SIG-M5 treated with dmso at 0.1 percent for 504 hours (cell line): ENCODE measurements at regions not wholly inside any gene's neighbourhood (a gene's known extent, or its start where the extent isn't known, plus 50 kb on each side); places are given as distances from the start of the nearest gene placed in this dataset.

ENCODE experiments used
- DNase-seq: peaks from one replicate; lab custom pipeline; 2025; ENCODE audit not compliant: unreplicated experiment; lab: John Stamatoyannopoulos, UW

DNA sequence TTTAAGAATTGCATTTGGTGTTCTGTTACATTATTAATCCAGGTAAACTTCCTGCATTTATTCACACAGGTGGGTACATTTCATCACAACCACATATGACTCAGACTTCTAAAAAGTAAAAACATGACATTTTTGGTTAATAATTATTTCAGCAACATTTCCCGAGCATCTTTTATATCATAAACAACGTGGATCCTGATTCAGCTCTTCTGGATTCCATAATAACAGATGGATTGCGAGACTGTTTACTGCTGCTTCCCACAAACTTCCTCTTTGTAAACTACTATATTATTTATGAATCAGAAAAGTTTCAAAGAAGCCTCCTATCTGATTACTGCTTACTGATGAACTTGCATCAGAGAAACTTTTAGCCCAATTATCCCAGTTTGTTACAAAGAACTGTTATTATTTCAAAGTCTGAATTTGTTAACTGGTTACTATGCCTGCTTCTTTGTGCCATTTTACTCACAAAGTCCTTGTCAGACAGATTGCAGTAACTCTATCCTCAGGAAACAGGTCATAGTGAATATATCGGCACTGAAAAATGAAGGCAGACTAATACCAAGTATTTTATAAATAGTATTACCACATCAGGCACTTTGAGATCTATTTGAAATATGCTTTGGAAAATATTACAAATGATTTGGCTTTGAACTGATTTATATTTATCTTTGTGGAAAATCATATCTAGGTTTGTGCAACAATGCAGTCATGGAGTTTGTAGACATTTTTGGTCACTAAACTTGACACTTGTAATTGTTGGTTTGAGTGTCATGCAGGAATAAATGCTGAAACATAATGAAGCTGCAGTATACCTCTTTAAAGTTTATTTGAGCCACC, 511.6 kb downstream of the PLCL1 start:
- DNase-seq = no peak

DNA sequence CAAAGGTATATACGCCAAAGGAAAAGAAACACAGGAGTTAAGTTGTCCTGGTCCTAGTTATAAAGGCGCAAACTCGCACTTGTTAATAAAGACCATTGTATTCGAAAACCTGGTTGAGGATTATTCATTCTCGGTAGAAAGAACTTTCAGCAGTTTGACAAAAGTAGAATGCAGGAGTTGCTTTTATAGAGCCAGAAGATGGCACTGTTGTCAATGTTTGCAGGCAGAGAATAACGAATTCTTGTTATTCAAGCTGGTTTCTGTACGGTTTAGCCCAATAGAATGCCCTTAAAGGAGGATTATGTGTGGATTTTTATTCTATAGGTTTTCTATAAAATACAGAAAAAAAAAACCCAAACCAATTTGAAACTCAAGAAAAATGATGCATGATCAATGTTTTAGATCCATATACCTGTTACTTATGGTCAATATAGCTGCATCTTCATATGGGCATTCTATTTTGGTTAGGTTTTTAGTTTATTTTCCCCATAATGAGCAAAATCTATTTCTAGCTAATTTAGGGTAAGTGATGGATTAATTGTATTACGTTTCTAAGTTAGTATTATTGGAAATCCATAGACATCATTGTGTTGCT, 510.3 kb downstream of the PLCL1 start:
- DNase-seq = peak; percentile 73

DNA sequence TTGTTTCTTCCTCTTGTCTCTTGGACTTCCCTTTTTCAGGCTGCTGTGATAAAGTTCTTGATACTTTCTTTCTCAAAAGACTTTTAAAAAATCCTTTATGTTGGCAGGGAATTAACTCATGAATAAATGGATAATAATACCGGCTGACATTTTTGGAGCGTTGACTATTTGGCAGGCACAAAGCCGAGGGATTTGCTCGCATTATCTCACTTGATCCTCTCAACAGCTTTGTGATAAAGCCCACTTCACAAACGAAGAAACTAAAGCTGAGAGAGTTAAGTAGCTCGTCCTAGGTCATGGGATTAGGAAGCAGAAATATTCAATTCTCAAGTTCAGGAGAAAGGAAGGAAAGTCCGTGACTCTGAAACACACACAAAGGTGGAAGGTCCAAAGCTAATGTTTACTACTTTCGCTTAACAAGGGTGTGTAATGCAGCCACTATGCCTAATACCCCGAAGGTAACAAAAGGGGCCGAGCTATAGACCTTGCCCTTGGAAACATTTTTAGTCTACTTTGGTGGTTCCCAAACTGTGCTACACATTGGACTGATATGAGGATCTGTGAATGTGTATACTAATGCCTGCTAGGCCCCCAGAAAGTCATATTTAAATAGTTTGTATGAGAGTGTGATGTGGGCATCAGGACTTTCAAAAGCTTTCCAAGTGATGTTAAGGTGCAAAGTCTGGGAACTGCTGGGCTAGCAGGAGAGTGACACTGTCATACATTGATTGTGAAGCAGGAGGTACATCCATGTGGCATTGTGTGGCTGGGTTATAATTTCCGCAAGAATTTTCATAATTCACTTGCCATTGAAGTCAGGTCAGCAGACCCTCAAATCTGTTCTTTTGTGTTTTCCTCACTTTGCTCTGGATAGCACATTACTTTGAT, 508.4 kb downstream of the PLCL1 start:
- DNase-seq = no peak

DNA sequence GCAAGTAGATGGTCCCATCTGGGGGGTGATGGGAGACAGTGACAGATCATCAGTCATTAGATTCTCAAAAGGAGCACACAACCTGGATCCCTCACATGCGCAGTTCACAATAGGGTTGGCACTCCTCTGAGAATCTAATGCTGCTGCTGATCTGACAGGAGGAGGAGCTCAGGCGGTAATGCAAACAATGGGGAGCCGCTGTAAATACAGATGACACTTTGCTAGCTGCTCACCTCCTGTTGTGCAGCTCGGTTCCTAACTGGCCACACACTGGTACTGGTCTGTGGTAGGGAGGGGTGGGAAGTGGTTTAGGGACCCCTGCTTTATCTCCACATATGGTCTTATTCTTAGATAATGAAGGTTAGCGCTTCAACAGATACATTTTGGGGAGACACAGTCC, 506.6 kb downstream of the PLCL1 start:
- no peak for DNase-seq

DNA sequence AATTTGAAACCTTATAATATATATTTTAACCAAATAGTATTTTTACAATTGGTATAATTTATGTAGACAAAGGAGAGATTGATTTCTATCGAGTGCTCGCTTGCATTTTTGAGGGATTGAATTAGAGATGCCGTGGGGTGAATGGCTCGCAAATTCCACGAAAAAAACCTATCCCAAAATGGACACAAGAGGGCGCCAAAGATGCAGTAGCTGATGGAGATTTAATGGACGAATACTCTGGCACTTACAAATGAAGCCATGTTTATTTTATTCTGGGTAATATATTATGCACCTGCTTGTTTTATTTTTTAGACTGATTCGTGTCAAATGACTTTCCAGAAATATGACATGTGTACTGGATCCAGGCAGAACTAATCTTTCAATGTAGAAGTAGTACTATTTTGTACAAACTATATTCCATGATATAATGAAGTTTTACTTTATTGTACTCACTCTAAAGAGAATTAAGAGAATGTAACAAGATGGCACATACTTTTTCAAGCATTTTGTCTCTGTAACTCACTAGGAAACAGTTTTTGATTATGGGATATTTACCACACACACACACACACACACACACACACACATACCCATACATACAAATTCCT, 505.4 kb downstream of the PLCL1 start:
- DNase-seq = peak; percentile 60

DNA sequence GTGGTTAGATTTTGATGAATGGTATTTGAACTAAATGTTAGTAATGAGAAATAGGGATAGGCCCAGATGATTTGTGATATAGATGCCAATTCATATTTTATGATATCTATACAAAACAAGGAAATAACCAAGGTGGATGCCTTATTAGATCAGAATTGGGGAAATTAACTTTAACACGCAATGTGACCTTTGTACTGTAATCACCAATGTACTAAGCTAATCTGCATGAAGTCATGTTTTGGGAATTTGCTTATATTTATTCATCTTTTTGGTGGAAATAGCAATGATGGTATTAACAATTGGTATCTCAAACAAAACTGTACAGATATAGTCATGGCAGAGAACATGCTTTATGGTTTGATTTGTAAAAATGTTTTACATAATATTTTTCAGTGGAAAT, 504.7 kb downstream of the PLCL1 start:
- no peak for DNase-seq

DNA sequence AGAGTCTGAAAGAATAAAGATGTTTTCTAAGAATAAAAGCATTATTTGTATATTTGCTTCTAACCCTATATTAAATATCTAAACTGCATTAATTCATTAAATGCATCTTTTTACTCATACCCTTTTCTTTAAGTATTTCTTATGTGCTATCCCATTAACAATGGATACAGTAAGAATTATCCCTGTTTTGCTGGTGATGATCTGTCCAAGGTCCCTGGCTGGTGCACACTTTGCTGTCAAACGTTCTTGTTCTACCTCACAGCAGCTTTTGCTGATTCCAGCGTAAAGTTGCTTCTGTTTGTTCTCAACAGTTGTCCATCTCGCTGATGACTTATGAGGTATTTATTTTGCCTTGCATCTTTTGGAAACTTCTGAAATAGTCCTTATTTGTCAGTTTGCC, 504.0 kb downstream of the PLCL1 start:
- no peak for DNase-seq

DNA sequence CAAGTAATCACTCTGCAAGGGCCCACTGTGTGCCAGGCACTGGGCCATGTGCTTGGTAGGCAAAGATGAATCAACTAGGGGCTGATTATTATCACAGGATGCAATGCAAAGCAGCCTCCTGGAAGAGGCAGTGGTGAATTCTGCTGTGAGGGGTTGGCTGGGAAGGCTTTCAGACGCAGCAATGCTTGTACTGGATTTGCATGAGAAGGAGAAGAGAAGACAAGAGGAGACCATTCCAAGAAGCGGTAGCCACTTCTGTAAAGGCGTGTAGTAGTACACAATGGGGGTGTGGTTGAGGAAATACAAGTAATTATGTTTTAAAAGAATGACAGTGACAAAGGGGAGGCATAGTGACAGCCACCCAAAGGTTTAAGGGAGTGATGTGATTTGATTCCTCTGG, 502.7 kb downstream of the PLCL1 start:
- no peak for DNase-seq

DNA sequence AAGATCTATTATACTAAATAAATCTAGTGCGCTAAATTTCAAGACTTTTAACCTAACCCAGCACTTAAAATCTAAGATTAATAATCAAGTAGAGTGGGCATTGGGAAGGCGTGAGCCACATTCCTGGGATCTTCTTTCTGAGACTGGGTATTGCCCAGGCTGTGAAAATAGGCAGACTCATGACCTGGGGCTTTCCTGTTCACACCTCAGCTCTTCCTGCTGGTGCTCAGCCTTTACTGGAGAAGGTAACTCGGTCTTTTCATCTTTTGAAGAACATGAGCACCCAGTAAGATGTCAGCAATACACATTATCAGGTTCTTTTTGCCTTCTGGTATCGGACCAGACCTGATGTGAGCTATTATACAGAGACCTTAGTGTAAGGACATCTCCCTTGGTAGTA, 500.5 kb downstream of the PLCL1 start:
- no peak for DNase-seq

DNA sequence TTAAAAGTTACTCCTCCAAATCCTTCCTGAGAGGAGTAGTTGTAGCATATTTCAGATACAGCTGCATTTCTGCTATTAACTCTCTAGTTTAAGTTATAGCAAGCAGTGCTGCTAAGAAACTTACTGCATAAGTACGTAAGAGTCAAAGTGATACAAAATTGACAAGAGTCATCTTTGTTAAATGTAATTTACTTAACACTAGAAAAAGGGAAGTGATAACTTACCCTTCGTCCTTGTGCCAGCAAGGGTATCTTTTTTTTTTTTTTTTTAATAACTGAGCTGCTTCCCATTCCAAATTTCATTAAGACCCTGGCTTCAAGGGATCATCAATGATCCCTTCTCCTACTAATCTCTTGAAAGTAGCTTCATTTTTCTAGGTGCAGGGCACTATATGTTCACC, 493.0 kb downstream of the PLCL1 start:
- DNase-seq = peak; percentile 46

DNA sequence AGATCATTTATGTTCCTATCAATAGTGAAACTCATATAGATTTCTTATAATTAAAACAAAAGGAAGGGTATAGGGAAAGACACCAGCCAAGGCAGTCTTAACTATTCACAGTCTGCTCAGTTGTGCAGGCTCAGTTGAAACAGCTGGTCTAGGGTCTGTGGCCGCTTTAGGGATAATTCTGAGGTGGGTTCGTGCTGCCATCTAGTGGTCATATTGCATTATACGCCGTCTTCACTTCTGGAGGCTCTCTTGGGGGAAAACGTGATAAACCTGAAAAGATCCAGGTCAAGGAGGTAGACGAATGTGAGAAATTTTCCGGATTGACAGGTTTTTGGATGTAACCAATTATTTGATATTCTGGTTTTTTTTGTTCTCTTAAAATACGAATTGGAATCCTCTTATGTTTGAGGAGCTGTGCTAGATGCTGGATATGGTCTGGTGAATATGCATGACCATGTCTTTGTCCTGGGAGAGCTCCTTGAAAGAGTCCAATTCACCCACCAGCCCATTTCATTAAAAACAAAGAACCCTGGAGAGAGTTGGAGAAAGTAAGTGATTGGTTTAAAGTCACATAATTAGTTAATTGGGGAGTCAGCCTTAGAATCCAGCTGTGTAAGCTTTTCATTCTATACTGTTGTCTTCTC, 492.4 kb downstream of the PLCL1 start:
- DNase-seq = peak; percentile 57

DNA sequence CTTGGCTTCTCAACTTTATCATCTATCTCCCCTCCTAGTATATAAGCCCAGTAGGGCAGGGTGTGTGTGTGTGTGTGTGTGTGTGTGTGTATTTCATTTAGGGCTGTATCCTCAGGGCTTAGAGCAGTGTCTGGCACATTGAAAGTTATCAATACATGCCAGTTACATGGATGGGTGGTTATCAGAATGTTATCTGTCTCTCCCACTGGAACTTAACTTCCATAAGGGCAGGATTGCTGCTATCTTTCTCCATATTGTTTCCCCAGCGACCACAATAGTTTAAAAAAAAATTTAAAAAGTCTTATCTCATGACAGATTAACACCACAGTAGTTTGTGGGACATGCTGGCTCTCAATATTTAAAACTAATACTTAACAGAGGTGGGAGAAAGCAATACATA, 488.9 kb downstream of the PLCL1 start:
- no peak for DNase-seq

DNA sequence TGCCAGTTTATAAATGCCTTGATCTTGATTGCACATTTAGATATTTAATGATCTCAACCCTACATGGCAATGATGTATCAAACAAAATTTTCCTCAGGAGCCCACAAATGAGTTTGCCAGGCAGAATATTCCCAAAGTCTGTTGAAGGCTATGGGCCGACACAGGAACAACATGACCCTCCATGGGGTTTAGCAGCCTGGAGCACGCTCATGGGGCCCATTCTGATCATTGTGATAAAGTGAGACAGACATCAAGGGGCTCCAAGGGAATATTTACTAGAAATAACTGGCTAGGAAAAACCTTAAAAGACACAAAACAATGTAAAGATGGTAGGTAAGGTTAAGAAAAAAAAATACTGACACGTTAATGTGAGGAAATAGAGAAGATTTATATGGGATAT, 485.4 kb downstream of the PLCL1 start:
- no peak for DNase-seq

DNA sequence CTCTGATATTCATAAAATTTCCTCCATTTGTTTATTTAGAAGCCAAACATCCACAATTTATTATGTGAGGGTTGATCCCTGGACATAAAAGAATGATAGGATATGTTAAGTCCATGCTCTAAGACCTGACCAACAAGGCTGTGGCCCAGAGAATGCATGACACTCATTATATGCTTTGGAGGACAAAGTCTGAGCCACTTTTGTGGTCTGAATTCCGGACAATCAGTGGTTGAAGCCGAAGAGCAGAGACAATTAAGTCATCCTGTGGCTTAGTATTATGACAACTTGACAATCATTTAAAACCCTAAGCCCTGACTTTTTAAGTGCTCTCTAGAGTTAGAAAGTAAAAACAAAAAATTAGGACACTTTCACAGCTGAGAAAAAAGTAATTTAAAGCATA, 483.3 kb downstream of the PLCL1 start:
- DNase-seq = no peak

DNA sequence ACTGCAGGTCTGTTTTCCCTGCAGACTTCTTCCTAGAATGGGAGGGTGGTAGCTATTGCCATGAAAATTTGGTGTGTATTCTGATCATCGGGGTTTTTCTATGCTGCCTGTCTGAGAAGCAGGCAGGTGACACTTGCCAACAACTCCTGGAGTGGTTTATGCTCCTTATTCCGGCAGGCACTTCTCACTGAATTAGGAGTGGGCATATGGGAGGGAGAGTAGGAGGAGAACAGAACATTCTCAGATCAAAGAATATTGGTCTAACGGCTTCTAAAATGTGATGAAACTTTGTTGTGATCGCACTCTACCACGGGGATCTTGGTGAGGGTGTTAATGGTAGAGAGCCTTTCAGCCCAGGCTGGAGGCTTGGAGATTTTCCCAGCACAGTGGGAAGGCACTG, 480.8 kb downstream of the PLCL1 start:
- no peak for DNase-seq

DNA sequence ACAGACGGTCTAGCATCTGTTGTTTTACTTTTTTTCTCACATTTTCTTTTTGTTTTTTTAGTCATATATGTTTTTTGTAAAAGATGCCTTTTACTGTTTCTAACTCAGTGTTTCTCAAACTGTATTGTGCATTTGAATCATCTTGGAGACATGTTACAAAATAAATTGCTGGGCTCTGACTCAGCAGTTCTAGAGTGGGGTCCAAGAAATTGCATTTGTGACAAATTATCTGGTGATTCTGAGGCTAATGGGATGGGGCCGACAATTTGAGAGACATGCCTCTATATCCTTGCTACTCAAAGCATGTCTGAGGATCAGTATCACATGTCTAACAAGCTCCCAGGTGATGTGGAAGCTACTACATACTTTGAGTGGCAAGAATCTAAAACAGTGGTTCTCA, 478.8 kb downstream of the PLCL1 start:
- no peak for DNase-seq

DNA sequence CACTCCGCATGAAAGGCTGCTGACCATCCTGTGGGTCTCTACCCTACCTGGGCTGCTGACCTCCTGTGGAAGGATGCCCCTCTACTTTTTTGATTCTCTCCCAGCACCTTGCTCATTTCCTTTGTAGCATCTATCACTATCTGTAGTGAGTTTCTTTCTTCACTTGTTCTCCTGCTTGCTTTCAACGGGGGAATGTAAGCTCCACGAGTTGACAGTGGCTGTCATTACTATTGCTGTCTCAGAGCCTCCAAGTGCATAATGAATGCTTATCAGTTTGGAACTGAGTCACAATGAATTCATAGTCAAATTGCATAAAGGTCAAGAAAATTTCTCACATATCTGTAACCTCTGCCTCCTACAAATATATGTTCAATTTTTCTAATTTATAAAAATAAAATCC, 477.7 kb downstream of the PLCL1 start:
- DNase-seq = no peak

DNA sequence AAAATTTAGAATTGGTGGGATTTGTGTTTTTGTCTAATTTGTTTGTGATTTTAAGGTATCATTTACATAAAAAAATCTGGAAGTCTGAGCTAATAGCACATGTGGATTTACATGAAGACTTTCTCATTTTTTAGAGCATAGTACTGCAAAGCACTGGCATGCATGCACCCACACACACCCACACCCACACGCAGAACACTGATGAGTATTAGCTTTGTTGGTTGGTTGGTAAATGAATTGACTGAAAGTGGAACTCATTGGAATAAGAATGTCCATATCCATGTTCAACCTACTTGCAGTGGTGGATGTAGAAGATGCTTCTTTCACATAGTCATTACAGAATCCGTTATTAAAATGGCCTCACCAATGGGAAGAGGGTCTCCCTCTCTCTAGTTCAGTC, 475.8 kb downstream of the PLCL1 start:
- no peak for DNase-seq

DNA sequence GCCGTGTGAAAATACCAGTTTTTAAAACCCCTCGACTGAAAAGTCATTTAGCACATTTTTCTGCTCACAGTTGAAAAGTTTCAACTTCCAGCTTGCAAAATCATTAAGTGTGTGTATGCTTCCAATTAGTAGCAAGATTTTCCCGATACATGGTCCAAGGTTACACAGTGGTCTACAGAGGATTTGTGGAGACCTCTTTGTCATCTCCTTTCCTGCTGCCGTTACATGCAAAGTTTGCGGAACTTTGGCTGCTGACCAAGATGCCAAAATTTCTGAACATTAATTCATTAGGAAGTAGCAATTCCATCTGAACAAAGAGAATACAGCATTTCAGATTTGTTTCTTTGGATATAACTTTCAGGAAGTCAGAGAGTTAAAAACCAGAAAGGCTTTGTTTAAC, 474.6 kb downstream of the PLCL1 start:
- no peak for DNase-seq

DNA sequence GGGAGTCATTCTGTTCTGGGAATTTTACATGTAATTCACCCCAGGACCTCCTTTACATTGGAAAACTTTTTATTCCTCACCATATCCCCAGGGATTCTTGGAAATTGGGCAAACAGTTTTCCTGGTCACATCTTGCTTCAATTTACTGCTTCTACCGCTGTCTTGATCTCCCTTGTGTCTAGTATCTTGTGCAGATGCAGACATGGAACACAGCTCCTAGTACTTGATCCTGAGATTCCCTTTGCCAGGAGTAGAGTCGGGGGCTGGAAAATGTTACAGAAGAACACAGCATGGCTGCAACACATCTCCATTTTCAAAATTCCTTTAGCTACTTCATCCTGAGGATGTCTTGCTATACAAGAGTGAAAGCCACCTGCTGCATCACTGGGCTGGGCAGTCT, 472.8 kb downstream of the PLCL1 start:
- no peak for DNase-seq

DNA sequence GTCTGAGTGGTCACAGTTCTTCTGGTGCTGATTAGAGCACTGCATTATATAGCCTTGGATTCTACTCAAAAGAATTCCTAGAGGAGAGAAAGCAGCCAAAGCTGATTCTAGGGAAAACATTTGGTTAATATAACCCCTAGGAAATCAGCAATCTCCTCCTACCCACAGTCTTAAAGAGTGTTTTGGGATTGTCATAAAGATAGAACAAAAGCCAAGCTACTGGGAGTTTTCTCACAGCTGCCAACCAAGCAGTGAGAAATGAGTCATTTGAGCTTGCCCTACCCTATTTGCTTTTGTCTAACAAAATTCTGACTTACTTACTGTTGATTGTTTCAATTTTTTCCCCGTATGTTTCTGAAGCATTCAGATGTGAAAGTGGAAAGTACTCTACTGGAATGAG, 469.3 kb downstream of the PLCL1 start:
- DNase-seq = no peak
